ENCODE measurements at regions not wholly inside any gene's neighbourhood (a gene's known extent, or its start where the extent isn't known, plus 50 kb on each side); places are given as distances from the start of the nearest gene placed in this dataset.
"Not testable (repeated sequence)": the region's sequence is repeated elsewhere in the genome, so short reads cannot be mapped to it uniquely, and the experiment has no call there.

DNA sequence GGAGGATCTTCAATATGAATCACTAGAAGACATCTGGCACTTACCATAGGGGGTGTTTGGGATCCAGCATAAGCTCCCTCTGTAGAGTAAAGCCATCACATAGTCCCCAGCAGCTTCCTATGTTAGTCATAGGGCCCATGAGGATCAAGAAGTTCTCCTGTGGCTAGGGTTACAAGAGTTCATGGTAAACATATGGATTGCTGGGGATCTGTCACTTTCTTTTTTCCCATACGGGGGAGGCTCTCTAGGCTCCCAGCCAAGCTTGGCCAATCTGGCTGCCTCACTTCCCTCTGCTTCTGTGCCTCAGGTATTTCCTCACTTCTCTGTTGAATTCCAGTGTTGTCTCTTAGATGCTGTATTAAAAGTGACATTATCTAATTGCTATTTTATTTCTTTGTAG is 597.9 kb downstream of the PDCD6IP start:
- DNase-seq: no peak

DNA sequence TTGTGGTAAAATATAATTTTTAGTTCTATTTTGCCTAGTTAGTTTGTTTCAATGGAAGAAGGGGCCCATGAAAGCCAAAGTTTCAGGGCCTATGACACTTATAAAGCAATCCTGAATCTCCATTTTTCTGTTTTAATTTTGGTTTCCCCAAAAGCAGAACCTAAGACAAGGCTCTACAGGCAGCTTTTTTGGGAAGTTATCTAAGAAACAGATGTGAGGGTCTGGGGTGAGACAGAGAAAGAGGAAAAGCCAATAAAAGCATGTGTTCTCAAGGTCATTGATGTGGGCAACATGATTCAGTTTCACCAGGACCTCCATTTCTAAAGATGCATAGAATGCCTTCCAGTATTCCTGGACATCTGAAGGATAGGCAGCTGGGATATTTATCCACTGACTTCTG is 598.5 kb downstream of the PDCD6IP start:
- no peak for DNase-seq

DNA sequence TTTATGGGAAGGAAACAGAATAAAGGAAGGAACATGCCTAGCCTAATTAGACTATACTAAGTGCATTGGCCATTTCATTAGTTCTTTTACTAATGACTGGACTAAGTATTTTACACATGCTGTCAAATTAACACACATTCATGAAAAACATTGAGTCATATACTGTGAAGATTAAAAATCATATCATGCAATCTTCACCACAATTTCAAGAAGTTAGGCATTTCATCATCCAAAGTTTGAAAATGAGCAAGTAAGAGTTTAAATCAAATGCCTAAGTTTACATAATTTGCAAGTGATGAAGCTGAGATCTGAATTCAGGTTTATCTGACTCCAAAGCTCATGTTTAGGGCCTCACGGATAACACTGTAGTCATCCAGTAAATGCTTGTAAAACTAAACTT is 601.0 kb downstream of the PDCD6IP start:
- no peak for DNase-seq

DNA sequence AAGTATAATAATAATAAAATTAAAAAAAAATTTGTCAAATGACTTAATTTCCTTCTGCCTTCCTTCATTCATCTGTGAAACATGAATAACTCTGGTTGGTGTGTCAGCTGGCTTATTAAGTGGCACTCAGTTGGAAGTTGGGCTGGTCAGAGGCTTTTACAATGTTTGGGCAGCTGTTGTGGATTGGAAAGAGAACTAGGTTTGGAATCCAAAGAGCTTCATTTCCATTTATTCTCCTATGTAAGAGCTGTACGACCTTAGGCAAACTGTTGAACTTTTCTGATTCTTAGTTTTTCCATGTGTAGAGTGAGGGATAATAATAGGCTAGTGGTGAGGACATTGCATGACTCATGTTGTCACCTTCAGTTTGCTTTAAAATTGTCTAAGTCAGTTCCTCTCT is 606.7 kb downstream of the PDCD6IP start:
- no peak for DNase-seq

DNA sequence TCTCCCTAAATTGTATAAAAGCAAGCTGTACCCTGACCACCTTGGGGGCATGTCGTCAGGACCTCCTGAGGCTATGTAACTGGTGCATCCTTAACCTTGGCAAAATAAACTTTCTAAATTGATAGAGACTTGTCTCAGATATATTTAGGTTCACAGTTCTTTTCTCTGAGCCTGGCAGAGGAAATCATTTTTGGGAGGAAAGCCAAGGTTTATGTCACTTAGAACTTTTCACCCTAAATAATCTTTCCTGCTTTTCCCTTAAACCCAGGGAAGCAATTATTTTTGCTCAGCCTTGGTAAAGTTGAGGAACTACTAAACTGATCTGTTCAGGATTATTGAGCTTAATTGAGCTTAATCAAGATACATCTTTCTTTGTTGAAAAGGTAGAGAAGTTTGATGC is 608.9 kb downstream of the PDCD6IP start:
- no peak for DNase-seq

DNA sequence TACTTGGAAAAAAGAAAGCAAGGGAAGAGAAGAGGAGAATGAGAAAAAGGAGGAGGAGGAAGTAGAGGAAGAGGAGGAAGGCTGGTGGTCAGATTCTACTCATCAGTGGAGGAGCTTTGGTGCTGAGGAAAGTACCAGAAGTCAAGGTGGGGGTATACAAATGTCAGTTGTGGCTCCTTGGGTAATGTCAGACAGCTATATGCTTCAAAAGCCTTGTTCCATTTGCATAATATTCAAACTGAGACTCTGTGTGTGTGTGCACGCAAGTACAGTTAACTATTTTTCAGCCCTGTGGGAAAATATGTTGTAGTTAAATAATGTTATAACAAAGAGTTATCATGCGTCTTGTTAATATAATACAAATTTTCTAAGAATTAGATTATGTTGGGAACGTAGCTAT is 609.7 kb downstream of the PDCD6IP start:
- no peak for DNase-seq

DNA sequence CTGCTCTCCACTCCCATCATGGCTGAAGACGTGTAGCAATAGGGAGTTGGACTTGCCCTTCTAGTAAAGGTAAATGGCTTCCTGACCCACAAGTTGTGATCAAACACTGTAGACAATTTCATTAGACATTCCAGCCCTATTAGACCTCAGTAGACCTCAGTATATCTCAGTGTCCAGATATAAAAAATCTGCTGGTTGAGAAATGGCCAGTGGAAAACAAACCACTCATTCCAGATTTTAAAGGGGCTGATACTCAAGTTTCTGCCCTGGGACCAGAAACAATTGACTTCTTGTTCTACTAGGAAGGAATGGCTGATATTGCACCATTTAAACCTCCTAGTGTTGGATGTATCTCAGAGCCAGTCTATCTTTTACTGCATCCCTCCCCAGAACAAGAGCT is 613.2 kb downstream of the PDCD6IP start:
- DNase-seq: no peak

DNA sequence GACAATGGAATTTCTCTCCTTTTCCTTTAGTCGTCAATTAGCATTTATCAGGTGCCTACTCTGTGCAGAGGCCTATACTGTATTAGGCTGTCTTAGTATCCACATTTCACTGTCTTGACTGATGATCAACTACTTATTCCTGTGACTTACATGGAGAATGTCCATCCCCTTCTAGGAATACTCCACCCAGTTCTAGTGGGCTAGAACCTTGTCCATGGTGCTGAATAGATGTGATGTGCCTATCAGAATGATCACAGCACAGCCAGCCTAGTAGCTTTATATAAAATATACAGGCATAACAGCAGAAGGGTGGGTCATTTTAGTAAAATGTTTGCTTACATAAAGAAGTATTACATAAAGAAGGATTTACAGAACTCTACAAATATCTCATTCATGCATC is 621.4 kb downstream of the PDCD6IP start:
- DNase-seq: no peak

DNA sequence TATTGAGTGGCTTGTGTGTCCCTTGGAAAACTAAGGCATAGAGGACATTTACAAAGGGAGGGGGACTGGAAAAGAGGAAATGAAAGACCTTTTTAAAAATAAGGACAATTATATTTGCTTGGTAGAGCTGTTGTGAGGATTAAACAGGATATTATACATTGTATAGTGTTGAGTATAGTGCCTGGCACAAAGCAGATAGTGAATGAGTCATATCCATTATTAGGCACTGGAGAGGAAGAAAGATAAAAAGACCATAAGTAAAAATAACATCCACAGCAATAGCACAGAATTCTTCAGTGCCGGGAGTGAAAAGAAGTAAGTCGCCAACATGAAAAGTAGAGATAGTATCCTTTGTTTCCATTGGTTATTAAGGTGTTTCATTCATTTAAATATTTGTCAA is 623.3 kb downstream of the PDCD6IP start:
- no peak for DNase-seq

DNA sequence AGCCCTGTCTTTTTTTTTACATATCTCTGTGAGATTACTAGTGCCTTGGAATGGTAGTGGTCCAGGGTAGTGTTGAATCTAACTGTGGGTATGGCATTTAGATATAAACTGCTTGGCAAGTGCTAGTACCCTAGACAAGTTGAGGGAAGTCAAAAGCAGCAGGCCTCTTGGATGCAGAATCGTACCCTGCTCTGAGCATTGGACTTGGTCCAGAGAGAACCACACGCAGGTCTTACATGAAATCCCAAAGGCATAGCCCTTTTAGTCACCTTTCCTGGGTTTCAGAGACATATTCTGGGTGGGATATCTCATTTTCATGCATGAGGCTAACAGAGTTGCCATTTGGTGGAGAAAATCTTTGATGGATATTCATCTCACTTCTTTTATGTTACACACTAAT is 641.4 kb downstream of the PDCD6IP start:
- DNase-seq: no peak

DNA sequence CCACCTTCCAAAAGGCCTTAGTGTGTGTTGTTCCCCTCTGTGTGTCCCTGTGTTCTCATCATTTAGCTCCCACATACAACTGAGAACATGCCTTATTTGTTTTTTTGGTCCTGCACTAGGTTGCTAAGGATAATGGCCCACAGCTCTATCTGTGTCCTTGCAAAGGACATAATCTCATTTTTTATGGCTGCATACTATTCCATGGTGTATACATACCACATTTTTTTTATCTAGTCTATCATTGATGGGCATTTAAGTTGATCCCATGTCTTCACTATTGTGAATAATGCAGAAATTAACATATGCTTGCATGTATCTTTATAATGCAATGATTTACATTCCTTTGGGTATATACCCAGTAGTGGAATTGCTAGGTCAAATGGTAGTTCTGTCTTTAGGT is 645.7 kb downstream of the PDCD6IP start:
- no peak for DNase-seq

DNA sequence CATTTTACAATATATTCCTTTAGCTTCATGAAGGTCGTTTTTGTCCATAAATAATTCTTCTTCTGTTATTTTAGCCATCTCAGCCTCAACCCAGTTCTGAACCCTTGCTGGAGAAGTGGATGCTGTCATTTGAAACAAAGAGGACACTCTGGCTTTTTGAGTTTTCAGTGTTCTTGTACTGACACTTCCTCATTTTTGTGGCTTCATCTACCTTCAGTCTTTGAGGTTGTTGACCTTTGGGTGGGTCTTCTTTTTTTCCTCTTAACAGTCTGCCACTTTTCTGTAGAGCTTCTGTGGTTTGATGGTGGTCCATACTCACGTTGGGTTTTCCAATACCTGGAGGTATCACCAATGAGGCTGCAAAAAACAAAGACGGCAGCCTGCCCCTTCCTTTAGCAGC is 650.9 kb downstream of the PDCD6IP start:
- DNase-seq: no peak

DNA sequence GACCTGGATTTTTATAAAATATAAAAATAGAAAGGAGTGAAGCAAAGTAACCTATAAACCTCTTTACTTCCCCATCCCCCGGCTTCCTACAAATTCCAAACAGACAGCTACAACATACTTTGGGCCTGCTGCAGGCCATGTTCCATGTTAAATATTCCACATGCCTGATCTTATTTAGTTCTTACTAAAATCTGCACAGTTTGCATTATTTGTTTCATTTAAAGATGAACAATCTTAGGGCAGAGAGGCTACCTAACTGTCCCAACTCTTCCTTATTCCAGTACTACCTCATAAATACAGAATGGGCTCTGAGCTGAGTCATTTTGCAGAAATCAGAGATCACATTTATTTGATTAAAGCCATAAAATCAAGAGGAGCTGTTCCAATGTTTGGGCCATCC is 665.0 kb downstream of the PDCD6IP start:
- no peak for DNase-seq

DNA sequence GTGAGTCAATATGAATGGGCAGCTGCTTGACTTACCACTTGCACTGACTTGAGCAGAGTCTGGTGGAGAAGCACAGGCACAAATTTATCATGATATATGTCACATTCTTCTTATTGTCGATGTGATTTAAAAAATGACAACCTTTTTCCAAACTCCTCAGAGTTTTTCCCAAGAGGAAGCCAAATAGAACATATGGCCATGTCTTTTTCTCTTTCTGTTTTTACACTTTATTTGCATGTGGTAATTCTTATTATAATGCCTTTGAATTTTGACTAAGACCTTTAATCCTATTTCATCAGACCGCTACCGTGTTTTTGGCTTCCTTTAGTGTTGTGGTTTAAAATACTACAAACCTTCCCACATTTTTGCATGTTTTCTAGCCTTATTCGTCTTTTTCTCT is 666.2 kb downstream of the PDCD6IP start:
- no peak for DNase-seq

DNA sequence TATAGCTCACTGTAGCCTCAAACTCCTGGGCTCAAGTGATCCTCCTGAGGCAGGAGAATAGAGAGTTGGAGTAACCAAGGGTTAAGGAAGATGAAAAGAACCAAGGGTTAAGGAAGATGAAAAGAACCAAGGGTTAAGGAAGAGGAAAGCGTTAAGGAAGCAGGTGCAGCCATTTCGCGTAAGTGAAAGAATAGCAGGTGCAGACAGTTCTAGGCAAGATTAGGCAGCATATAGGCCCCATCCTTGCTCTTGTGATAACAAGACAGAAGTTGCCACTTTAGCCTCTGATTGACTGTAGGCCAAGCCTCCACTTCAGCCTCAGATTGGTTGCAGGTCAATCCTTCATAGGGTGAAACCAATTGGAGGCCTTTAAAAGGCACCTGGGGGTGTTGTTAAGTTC is 677.4 kb downstream of the PDCD6IP start:
- no peak for DNase-seq

DNA sequence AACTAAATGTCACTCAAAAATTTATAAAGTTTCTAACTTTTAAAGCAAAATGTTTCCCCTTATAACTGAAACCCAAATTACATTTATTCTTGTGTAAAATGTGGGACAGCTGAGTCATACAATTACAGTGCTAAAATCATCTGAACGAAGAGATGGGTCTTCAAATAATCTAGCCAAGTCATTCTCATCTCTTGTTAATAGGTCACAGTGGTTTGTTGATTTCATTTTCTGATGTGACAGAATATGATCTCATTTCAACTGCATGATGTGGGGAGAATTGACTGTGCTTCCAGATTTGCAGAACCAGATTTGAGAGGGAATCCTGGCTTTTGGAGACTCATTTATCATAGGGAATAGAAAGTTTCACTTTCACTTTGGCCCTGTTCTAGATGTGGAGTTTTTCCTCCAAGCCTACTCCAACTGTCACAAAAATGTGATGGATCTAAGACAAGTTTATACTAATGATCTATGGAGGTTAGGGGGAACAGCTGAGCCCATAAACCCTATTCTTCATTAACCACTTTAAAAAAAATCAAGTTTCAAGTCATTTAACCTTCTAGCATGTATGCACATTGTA is 685.0 kb downstream of the PDCD6IP start:
- no peak for DNase-seq

DNA sequence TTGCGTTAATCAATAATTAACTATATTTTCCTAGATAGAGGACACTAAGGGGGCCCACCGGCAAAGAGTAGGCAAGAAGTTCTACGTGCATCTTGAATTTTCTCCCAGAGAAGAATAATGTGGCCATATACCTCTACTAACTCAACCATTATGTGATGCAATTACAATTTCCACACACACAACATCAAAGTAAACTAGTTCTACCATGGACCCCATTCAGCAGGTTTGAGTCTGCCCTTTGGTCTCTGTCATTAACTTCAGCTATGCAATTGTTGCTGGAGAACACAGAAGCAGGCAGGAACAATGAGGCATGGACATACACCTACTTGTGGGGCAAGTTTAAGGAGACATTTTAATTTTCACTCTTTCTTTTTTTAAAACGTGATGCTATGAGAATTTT is 705.9 kb downstream of the PDCD6IP start:
- DNase-seq: no peak

DNA sequence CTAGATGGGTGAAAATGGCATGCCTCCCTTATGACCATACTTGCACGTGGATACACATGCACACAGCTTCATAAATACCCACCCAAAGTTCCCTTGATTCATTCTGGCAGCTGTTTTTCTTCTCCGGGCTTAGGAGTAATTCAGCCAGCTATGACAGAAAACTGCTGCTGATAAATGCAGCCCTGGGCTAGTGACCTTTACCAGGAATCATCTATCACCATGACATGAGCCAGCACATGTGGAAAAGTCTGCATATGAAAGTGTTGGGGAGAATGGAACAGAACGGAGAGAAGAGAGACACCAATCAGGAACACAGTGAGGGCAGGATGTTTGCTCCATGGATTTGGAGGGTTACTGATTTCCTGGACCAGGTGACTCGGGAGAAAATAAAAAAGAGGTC is 706.3 kb downstream of the PDCD6IP start:
- no peak for DNase-seq

DNA sequence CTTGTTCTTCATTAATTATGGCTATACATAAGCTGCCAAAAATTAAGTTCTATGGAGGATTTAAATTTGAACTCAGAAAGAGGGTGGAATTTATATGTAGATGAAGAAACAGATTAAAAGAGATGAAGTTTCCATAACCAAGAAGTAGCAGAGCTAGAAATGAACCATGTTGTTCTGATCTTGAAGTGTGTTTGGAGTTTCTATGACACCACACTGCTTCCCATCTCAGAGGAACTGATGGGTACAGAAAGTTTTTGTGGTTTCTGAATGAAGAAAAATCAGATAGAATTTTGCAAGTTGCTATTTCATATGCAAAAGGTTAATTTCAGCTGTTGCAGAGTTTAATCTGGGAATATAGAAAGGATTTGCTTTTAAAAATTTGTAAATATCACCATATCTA is 710.3 kb downstream of the PDCD6IP start:
- DNase-seq: no peak

DNA sequence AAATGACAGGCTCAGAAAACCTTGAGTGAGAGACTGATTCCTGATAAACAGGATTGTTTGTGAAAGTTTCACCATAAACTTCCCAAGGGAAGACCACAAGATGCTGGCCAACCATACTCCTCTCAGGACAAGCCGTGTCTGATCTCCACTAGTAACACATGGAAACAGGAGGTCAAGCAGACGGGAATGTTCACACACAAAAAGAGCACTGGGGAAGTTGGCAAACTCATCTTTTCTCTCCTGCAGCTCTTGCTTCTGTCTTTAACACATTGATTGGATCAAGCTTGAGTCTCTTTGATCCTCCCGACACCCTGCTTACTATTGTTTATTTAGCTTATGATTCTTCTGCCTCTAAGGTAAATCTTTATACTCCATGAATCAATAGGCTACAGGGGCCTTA is 713.5 kb downstream of the PDCD6IP start:
- no peak for DNase-seq

DNA sequence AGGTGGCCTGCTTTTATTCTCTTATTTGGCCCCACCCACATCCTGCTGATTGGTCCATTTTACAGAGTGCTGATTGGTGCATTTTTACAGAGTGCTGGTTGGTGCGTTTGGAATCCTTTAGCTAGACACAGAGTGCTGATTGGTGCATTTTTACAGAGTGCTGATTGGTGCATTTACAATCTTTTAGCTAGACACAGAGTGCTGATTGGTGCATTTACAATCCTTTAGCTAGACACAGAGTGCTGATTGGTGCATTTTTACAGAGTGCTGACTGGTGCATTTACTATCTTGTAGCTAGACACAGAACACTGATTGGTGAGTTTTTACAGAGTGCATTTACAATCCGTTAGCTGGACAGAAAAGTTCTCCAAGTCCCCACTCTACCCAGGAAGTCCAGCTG is 720.6 kb downstream of the PDCD6IP start:
- not testable (repeated sequence) for DNase-seq

DNA sequence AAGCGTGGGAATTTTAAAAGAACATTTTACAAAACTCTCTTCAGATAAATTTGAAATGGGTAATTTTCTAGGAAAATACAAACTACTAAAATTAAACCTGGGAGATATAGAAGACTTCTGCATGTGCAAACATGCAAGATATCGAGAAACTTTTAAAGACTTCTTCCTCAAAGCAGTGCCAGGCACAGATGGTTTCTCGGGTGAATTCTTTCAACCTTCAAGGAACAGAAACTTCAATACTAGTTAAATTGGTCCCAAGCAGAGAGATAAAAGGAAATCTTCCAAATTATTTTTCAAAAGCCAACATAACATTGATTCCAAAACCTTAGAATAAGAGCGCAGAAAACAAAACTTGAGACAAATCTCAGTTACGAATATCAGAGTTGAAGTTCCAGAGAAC is 732.7 kb downstream of the PDCD6IP start:
- DNase-seq: no peak

DNA sequence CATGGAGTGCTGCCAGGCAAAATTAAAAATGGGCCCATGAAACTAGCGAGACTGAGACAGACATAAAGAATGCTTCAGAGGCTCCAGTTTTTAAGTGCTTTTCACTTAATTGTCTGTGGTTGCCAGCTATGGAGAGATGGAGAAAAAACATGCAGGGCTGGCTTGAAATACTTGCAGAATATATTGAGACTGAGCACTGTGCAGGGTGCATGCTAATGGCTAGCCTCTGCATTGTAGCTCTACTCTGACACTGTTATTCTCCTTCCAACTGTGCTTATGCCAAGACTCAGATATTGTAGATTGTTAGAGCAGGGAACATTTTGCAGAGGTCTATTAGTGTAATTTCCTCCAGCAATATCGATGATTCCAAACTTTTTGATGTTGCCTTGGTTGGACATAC is 735.0 kb downstream of the PDCD6IP start:
- DNase-seq: no peak

DNA sequence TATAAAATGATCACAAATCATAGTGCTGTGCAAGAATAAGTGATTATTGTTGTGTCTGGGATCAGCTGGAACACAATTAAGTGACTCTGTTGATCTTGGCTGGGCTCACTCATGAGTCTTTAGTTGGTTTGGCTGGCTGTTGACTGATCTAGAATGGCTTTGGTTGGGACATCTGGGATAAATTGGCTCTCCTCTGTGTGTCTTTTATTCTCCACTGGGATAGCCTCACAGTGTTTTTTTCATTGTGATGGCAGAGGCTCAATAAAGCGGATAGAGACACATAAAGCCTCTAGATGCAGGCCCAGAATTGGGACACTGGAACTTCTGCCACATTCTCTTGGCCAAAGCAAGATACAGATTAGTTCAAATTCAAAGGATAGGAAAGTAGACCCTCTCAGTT is 735.6 kb downstream of the PDCD6IP start:
- no peak for DNase-seq

DNA sequence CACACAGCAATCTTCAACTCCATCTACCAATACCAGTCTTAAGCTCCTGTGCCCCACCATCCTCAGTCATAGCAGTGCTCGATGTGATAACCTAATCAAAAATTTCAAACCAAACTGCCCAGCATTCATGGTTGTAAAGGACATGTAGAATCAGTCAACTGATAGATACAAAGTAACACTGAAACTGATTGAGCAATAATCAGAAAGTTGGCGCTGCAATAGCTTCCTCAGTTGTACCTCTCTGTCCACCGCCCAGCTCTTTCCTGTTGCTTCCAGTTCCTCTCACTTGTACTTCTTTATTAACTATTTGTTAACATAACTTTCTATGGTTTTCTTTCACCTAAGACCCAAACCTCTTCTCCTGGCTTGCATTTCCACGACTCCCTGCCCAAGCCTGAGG is 745.7 kb downstream of the PDCD6IP start:
- DNase-seq: no peak

DNA sequence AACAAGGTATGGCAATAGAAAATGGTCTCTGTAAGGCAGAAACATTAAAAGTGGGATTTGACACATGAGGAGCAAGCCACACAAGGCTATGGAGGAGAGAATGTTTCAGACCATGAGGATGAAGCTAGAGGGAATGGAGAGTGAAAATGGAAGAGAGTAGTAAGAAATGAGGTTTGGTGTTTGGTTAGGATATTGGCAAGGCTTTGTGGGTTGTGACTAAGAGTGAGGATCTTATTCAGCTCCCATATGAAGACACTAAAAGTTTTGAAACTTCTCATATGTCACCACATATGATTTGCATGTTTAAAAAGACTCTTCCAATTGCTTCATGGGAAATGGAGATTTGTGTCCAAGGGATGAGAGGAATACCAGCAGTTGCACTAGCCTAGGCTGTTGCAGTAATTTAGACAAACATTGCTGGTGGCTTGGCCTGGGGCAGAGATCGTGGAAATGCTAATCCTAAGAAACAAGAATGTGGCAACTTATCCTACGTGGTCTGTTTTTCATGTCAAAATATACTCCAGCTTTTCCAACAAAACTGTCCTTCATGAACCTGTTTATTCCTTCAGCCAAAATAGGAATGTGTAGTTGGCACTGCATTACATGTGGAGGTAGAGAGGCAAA is 749.0 kb downstream of the PDCD6IP start:
- no peak for DNase-seq
